ENCODE measurements at regions not wholly inside any gene's neighbourhood (a gene's known extent, or its start where the extent isn't known, plus 50 kb on each side); places are given as distances from the start of the nearest gene placed in this dataset.
"Not testable (repeated sequence)": the region's sequence is repeated elsewhere in the genome, so short reads cannot be mapped to it uniquely, and the experiment has no call there.

GRCh38 chr7:113301983-113302382, 183.6 kb upstream of the SMIM30 start:
- DNase-seq (ENCODE audit: low spot score) = no peak

GRCh38 chr7:113301141-113301540, 182.8 kb upstream of the SMIM30 start:
- no peak for DNase-seq (ENCODE audit: low spot score)

- no peak for DNase-seq (ENCODE audit: low spot score)
Measured at GRCh38 chr7:113299748-113300147, 181.4 kb upstream of the SMIM30 start.

- no peak for DNase-seq (ENCODE audit: low spot score)
Measured at GRCh38 chr7:113298501-113298900, 180.1 kb upstream of the SMIM30 start.

- DNase-seq (ENCODE audit: low spot score) = no peak
Measured at GRCh38 chr7:113294750-113295149, 176.4 kb upstream of the SMIM30 start.

GRCh38 chr7:113292105-113292504, 173.8 kb upstream of the SMIM30 start:
- DNase-seq (ENCODE audit: low spot score) = no peak

- DNase-seq (ENCODE audit: low spot score) = no peak
Measured at GRCh38 chr7:113291058-113291457, 172.7 kb upstream of the SMIM30 start.

GRCh38 chr7:113289140-113289740, 170.9 kb upstream of the SMIM30 start:
- DNase-seq (ENCODE audit: low spot score) = no peak

GRCh38 chr7:113285411-113285810, 167.1 kb upstream of the SMIM30 start:
- DNase-seq (ENCODE audit: low spot score) = no peak

GRCh38 chr7:113283861-113284260, 165.5 kb upstream of the SMIM30 start:
- no peak for DNase-seq (ENCODE audit: low spot score)

- no peak for DNase-seq (ENCODE audit: low spot score)
Measured at GRCh38 chr7:113282875-113283274, 164.5 kb upstream of the SMIM30 start.

GRCh38 chr7:113281223-113281622, 162.9 kb upstream of the SMIM30 start:
- no peak for DNase-seq (ENCODE audit: low spot score)

GRCh38 chr7:113279256-113279655, 160.9 kb upstream of the SMIM30 start:
- DNase-seq (ENCODE audit: low spot score) = no peak

GRCh38 chr7:113270790-113271189, 152.4 kb upstream of the SMIM30 start:
- DNase-seq (ENCODE audit: low spot score) = no peak

- not testable (repeated sequence) for DNase-seq (ENCODE audit: low spot score)
Measured at GRCh38 chr7:113269592-113269991, 151.2 kb upstream of the SMIM30 start.

- no peak for DNase-seq (ENCODE audit: low spot score)
Measured at GRCh38 chr7:113268757-113269156, 150.4 kb upstream of the SMIM30 start.

GRCh38 chr7:113267885-113268284, 149.5 kb upstream of the SMIM30 start:
- no peak for DNase-seq (ENCODE audit: low spot score)

GRCh38 chr7:113267271-113267670, 148.9 kb upstream of the SMIM30 start:
- DNase-seq (ENCODE audit: low spot score) = no peak

- DNase-seq (ENCODE audit: low spot score) = no peak
Measured at GRCh38 chr7:113263749-113264148, 145.4 kb upstream of the SMIM30 start.

- DNase-seq (ENCODE audit: low spot score) = not testable (repeated sequence)
Measured at GRCh38 chr7:113263215-113263742, 144.9 kb upstream of the SMIM30 start.

- no peak for DNase-seq (ENCODE audit: low spot score)
Measured at GRCh38 chr7:113256883-113257531, 138.7 kb upstream of the SMIM30 start.

- no peak for DNase-seq (ENCODE audit: low spot score)
Measured at GRCh38 chr7:113247198-113247597, 128.8 kb upstream of the SMIM30 start.

- DNase-seq (ENCODE audit: low spot score) = no peak
Measured at GRCh38 chr7:113246738-113247137, 128.4 kb upstream of the SMIM30 start.

- no peak for DNase-seq (ENCODE audit: low spot score)
Measured at GRCh38 chr7:113232885-113233284, 114.5 kb upstream of the SMIM30 start.
